Heart left ventricle (tissue), 13 donors: ENCODE measurements at regions not wholly inside any gene's neighbourhood (a gene's known extent, or its start where the extent isn't known, plus 50 kb on each side); places are given as distances from the start of the nearest gene placed in this dataset.

ENCODE experiments used
- POLR2A ChIP-seq, 2 donors: fragments of 450-650 bp; IDR thresholded peaks; one replicate each; pipeline ENCODE4 v1.6.1; 2017; ENCODE audit warnings: antibody characterized with exemption in 2 of 2, mild to moderate bottlenecking in 2 of 2, moderate library complexity in 2 of 2
- TF ChIP-seq, protein P1 (sequence below), 12 donors: fragments of 200-600 bp; sonication (generic) in 4 of 12; IDR thresholded peaks; one replicate each; pipeline versions ENCODE4 v1.5.0 to v1.8.0; 2018 to 2022; ENCODE audit warnings: antibody characterized with exemption in 12 of 12, mild to moderate bottlenecking in 5 of 12
- donor health status: ischemic (EF 13 %, LVEDD 7.1; RV severe dilation, severe dysfunction).
- donor health status: DM: no; HTN: yes; CAD: no.
- donor health status: DM: no; HTN: no; CAD: no.
- donor health status: ischemic (EF 25% LVEDD 6.9; RV normal size, moderate dysfunction).
- donor health status: ischemic (EF 25% LVEDD 5.7; RV mildly dilated, moderate dysfunction).
- donor health status: ischemic (EF 35%, LVEDD 5.7; RV mildly dilated, moderate dysfunction).
- donor health status: nonischemic (EF 11% LVEDD 7.7; RV severe dilation, severe dysfunction).
- donor health status: DM: yes; HTN: yes; CAD: no.
- donor health status: PGD.
- donor health status: ischemic (EF 29% LVEDD 5.4; RV normal size, mild dysfunction).
- donor health status: nonischemic (EF 23%, LVEDD 6.1; RV moderate dilation, normal function).

DNA sequence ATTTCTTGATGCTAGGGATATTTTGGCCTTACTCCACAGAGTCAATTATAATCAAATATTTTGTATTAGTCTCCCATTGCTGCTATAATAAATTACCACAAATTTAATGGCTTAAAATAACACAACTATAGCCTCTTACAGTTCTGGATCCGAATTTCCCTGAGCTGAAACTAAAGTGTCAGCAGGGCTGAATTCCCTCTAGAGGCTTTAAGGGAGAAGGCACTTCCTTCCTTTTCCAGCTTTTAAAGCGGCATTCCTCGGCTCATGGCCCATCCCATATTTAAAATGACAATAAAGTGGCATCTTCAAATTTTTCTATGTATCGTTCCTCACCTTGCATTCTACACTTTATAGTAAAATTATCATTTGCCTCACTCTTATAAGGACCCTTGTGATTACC is 421.4 kb upstream of the ZWINT start:
- no peak for TF ChIP-seq POLR2A (IDR thresholded peaks at IDR 0.05)
- TF ChIP-seq, protein P1, sequence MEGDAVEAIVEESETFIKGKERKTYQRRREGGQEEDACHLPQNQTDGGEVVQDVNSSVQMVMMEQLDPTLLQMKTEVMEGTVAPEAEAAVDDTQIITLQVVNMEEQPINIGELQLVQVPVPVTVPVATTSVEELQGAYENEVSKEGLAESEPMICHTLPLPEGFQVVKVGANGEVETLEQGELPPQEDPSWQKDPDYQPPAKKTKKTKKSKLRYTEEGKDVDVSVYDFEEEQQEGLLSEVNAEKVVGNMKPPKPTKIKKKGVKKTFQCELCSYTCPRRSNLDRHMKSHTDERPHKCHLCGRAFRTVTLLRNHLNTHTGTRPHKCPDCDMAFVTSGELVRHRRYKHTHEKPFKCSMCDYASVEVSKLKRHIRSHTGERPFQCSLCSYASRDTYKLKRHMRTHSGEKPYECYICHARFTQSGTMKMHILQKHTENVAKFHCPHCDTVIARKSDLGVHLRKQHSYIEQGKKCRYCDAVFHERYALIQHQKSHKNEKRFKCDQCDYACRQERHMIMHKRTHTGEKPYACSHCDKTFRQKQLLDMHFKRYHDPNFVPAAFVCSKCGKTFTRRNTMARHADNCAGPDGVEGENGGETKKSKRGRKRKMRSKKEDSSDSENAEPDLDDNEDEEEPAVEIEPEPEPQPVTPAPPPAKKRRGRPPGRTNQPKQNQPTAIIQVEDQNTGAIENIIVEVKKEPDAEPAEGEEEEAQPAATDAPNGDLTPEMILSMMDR (IDR thresholded peaks at IDR 0.05): no peak
